Chondrocyte (in vitro differentiated cells): ENCODE measurements at regions not wholly inside any gene's neighbourhood (a gene's known extent, or its start where the extent isn't known, plus 50 kb on each side); places are given as distances from the start of the nearest gene placed in this dataset.

Source experiments
- DNase-seq: peaks from one replicate; pipeline ENCODE4 v3.0.0; 2021; ENCODE audit warnings: mixed read lengths, low spot score
- H3K27ac Mint-ChIP-seq: one replicate; pipeline ENCODE4 v1.8.0; 2021; ENCODE audit warnings: mild to moderate bottlenecking, moderate library complexity, mixed read lengths; ENCODE audit not compliant: unreplicated experiment
- H3K27me3 Mint-ChIP-seq: 2 replicates; pipeline ENCODE4 v1.8.0; 2021; ENCODE audit warnings: low read depth, mixed read lengths
- H3K36me3 Mint-ChIP-seq: 2 replicates; pipeline ENCODE4 v1.8.0; 2021; ENCODE audit warnings: low read depth, mixed read lengths
- H3K4me1 Mint-ChIP-seq: 2 replicates; pipeline ENCODE4 v1.8.0; 2021; ENCODE audit warnings: low read depth, mild to moderate bottlenecking, mixed read lengths
- H3K4me3 Mint-ChIP-seq: one replicate; pipeline ENCODE4 v1.8.0; 2021; ENCODE audit warnings: mild to moderate bottlenecking, moderate library complexity, mixed read lengths; ENCODE audit not compliant: unreplicated experiment
- H3K9me3 Mint-ChIP-seq: 2 replicates; pipeline ENCODE4 v1.8.0; 2021; ENCODE audit warnings: low read depth, mixed read lengths
- TF ChIP-seq, protein P1 (sequence below): fragments of 200-600 bp; sonication (generic); IDR thresholded peaks from 2 replicates; pipeline ENCODE4 v1.5.0; 2021; ENCODE audit warnings: antibody characterized with exemption, mild to moderate bottlenecking, moderate library complexity

DNA sequence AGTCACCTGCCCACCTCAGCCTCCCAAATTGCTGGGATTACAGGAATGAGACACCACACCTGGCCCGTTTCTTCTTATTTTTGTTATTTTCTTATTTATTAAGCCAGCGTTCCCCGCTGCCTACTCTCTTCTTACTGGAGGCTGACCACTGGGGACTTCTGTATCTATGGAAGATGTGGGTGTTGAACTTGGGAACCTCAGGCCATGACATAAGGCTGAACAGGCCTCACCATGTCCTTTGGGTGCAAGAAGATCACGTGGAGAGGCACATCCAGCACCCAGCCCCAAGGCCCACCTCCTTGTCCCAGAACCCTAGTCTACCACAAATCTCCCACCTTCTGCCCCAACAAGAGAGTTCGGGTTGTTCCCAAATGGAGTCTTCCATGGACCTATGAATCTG, 59.4 kb upstream of the NEK6 start:
- Mint-ChIP-seq H3K27ac (no peak overlapping the region), H3K4me1 (peaks cover 5% of the 10 kb centered on the region), H3K4me3 (no peak overlapping the region), H3K27me3 (peaks cover 8% of the 10 kb centered on the region), H3K9me3 (peaks cover 18% of the 10 kb centered on the region), H3K36me3 (peaks cover 4% of the 10 kb centered on the region)
- TF ChIP-seq, protein P1, sequence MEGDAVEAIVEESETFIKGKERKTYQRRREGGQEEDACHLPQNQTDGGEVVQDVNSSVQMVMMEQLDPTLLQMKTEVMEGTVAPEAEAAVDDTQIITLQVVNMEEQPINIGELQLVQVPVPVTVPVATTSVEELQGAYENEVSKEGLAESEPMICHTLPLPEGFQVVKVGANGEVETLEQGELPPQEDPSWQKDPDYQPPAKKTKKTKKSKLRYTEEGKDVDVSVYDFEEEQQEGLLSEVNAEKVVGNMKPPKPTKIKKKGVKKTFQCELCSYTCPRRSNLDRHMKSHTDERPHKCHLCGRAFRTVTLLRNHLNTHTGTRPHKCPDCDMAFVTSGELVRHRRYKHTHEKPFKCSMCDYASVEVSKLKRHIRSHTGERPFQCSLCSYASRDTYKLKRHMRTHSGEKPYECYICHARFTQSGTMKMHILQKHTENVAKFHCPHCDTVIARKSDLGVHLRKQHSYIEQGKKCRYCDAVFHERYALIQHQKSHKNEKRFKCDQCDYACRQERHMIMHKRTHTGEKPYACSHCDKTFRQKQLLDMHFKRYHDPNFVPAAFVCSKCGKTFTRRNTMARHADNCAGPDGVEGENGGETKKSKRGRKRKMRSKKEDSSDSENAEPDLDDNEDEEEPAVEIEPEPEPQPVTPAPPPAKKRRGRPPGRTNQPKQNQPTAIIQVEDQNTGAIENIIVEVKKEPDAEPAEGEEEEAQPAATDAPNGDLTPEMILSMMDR = no peak
- DNase-seq = no peak

GRCh38 chr9:124198948-124199347, 58.8 kb upstream of the NEK6 start:
- Mint-ChIP-seq H3K27me3 (peaks cover 7% of the 10 kb centered on the region), H3K27ac (no peak overlapping the region), H3K36me3 (peaks cover 4% of the 10 kb centered on the region), H3K9me3 (peaks cover 17% of the 10 kb centered on the region), H3K4me1 (peaks cover 5% of the 10 kb centered on the region), H3K4me3 (no peak overlapping the region)
- TF ChIP-seq, protein P1 = no peak
- no peak for DNase-seq

- H3K36me3 Mint-ChIP-seq = peaks cover 4% of the 10 kb centered on the region
- DNase-seq = no peak
- no peak overlapping the region for H3K4me3 Mint-ChIP-seq
- H3K4me1 Mint-ChIP-seq = peaks cover 5% of the 10 kb centered on the region
- H3K9me3 Mint-ChIP-seq = peaks cover 11% of the 10 kb centered on the region
- no peak overlapping the region for H3K27ac Mint-ChIP-seq
- H3K27me3 Mint-ChIP-seq = peaks cover 7% of the 10 kb centered on the region
- TF ChIP-seq, protein P1 = no peak
These were observed 58.3 kb upstream of the NEK6 start for GRCh38 chr9:124199474-124199873.

GRCh38 chr9:124202447-124202971, 55.2 kb upstream of the NEK6 start:
- H3K27me3 Mint-ChIP-seq = peaks cover 9% of the 10 kb centered on the region
- TF ChIP-seq, protein P1 = no peak
- peaks cover 5% of the 10 kb centered on the region for H3K4me1 Mint-ChIP-seq
- H3K36me3 Mint-ChIP-seq = no peaks in the 10 kb centered on the region
- H3K4me3 Mint-ChIP-seq = no peak overlapping the region
- H3K27ac Mint-ChIP-seq = peak overlapping the region; percentile 17
- no peaks in the 10 kb centered on the region for H3K9me3 Mint-ChIP-seq
- DNase-seq = no peak

DNA sequence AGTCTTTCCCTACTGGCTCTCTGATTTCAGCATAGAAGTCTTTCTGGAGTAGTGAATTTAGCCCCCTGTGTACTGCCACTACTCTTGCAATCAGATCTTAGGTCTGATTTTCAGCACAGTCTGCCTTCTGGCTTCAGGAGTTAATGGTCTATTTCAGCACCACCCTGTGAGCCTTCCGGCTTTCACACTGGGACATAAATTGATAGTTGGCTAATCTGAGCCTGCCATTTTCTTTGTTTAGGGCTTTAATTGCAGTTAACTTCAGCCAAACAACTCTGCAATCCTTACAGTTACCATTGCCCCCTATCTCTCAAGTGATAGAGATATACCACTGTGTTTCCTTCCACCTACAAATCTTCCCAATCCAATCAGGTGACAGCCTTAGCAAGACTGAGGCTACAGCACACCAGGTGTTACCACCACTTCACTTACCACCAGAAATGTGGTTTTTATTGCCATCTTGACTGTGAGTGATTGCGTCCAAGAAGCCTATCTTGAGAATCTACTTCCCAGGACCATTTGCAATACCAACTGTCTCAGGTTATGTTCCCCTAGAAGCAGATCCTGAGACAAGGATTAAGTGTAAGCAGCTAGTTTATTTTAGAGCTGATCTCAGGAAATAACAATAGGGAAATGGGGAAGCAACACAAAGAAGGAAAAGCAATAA, 51.9 kb upstream of the NEK6 start:
- no peaks in the 10 kb centered on the region for H3K9me3 Mint-ChIP-seq
- H3K36me3 Mint-ChIP-seq = no peaks in the 10 kb centered on the region
- peaks cover 6% of the 10 kb centered on the region for H3K27me3 Mint-ChIP-seq
- TF ChIP-seq, protein P1 = no peak
- peaks cover 5% of the 10 kb centered on the region for H3K4me1 Mint-ChIP-seq
- no peak for DNase-seq
- no peak overlapping the region for H3K27ac Mint-ChIP-seq
- H3K4me3 Mint-ChIP-seq = no peak overlapping the region
